ENCODE measurements at regions not wholly inside any gene's neighbourhood (a gene's known extent, or its start where the extent isn't known, plus 50 kb on each side); places are given as distances from the start of the nearest gene placed in this dataset.

DNA sequence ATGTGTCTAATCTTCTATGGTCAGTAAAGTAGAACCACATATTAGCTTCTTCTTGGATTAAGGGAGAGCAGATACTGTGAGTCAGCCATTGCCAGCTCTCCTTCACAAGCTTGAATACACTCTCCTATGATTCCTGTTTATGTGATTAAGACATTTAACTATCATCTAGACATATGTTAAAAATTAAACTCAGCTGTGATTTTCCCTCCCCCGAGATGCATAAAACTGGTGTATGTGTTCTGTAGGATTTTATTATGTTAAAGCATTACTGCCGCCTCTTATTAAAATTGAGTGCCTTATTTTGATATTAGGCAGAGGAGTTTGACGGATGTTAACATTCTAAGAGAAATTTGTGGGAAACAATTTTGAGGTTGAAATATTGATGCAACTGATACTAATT is 114.6 kb downstream of the ACTBL2 start:
- Mint-ChIP-seq H3K9me3 (ENCODE audit: unreplicated experiment) (no peaks in the 10 kb centered on the region), H3K4me3 (ENCODE audit: unreplicated experiment) (no peak overlapping the region), H3K4me1 (ENCODE audit: low read depth, unreplicated experiment) (no peaks in the 10 kb centered on the region), H3K27ac (ENCODE audit: unreplicated experiment) (no peak overlapping the region), H3K27me3 (ENCODE audit: insufficient read depth, unreplicated experiment) (no peaks in the 10 kb centered on the region), H3K36me3 (ENCODE audit: insufficient read depth, unreplicated experiment) (no peaks in the 10 kb centered on the region)
- Histone ChIP-seq H3K9me3 (no peaks in the 10 kb centered on the region), H3K27me3 (replicated peaks; ENCODE audit: control insufficient read depth, insufficient read depth, low read length) (no peaks in the 10 kb centered on the region), H3K36me3 (ENCODE audit: control insufficient read depth, insufficient read depth, low read length) (no peaks in the 10 kb centered on the region), H3K4me3 (ENCODE audit: low read depth, low read length) (no peak overlapping the region), H3K4me1 (peaks cover 26% of the 10 kb centered on the region)
- TF ChIP-seq CTCF (IDR thresholded peaks at IDR 0.05; ENCODE audit: insufficient read depth in 1 of 2, low read depth in 1 of 2, low read length in 1 of 2, severe bottlenecking in 1 of 2, unreplicated experiment in 1 of 2), result no peak
- DNase-seq, result no peak
- ChIA-PET POLR2A (no interaction called here), CTCF (no interaction called here)
- intact Hi-C loops (cut with micrococcal nuclease; ENCODE audit: unreplicated experiment), result no loop called here
- no TSS peak for BruUV-seq (replicated peaks)

DNA sequence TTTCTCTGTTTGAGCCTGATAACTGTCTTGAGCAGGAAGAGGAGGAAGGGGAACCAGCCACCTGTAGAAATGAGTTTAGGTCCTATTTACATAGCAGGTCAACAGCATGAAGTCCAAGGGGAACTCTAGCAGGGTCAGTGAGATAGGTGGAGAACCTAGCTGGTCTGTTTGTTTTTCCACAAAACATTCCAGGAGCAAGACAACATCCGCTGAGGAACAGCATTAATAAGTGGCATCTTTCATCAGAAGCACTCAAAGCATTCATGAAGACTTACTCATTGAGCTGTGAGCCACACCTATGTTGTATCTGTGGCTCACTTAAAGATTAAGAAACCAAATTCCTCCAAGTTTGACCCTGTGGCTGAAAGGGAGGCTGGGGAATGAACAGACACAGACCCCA is 115.9 kb downstream of the ACTBL2 start:
- Histone ChIP-seq H3K9me3 (no peaks in the 10 kb centered on the region), H3K36me3 (ENCODE audit: control insufficient read depth, insufficient read depth, low read length) (no peaks in the 10 kb centered on the region), H3K4me3 (ENCODE audit: low read depth, low read length) (no peak overlapping the region), H3K27me3 (replicated peaks; ENCODE audit: control insufficient read depth, insufficient read depth, low read length) (no peaks in the 10 kb centered on the region), H3K4me1 (peaks cover 26% of the 10 kb centered on the region)
- Mint-ChIP-seq H3K27me3 (ENCODE audit: insufficient read depth, unreplicated experiment) (no peaks in the 10 kb centered on the region), H3K4me1 (ENCODE audit: low read depth, unreplicated experiment) (no peaks in the 10 kb centered on the region), H3K27ac (ENCODE audit: unreplicated experiment) (no peak overlapping the region), H3K4me3 (ENCODE audit: unreplicated experiment) (no peak overlapping the region), H3K9me3 (ENCODE audit: unreplicated experiment) (no peaks in the 10 kb centered on the region), H3K36me3 (ENCODE audit: insufficient read depth, unreplicated experiment) (no peaks in the 10 kb centered on the region)
- intact Hi-C loops (cut with micrococcal nuclease; ENCODE audit: unreplicated experiment), result loop anchor here (2.0 kb wide), 1 partner anchor 68 kb away; no protein-coding TSS in a partner anchor
- BruUV-seq (replicated peaks), result no TSS peak
- DNase-seq, result peak; percentile 53 to 55
- no peak for TF ChIP-seq CTCF (IDR thresholded peaks at IDR 0.05; ENCODE audit: insufficient read depth in 1 of 2, low read depth in 1 of 2, low read length in 1 of 2, severe bottlenecking in 1 of 2, unreplicated experiment in 1 of 2)
- ChIA-PET POLR2A (no interaction called here), CTCF (interaction anchor here (0.6 to 0.8 kb wide), 2 partner anchors 28 to 69 kb away, joined by 3 to 5 read pairs; no protein-coding TSS in a partner anchor)

- Histone ChIP-seq H3K27me3 (replicated peaks; ENCODE audit: control insufficient read depth, insufficient read depth, low read length) (no peaks in the 10 kb centered on the region), H3K4me1 (peaks cover 20% of the 10 kb centered on the region), H3K9me3 (no peaks in the 10 kb centered on the region), H3K4me3 (ENCODE audit: low read depth, low read length) (no peak overlapping the region), H3K36me3 (ENCODE audit: control insufficient read depth, insufficient read depth, low read length) (no peaks in the 10 kb centered on the region)
- no peak for TF ChIP-seq CTCF (IDR thresholded peaks at IDR 0.05; ENCODE audit: insufficient read depth in 1 of 2, low read depth in 1 of 2, low read length in 1 of 2, severe bottlenecking in 1 of 2, unreplicated experiment in 1 of 2)
- BruUV-seq (replicated peaks), result no TSS peak
- ChIA-PET CTCF (no interaction called here), POLR2A (no interaction called here)
- intact Hi-C loops (cut with micrococcal nuclease; ENCODE audit: unreplicated experiment), result no loop called here
- no peaks in the 10 kb centered on the region for H3K4me1 Mint-ChIP-seq (ENCODE audit: low read depth, unreplicated experiment)
- no peaks in the 10 kb centered on the region for H3K9me3 Mint-ChIP-seq (ENCODE audit: unreplicated experiment)
- H3K4me3 Mint-ChIP-seq (ENCODE audit: unreplicated experiment), result no peak overlapping the region
- no peak overlapping the region for H3K27ac Mint-ChIP-seq (ENCODE audit: unreplicated experiment)
- DNase-seq, result no peak
- H3K27me3 Mint-ChIP-seq (ENCODE audit: insufficient read depth, unreplicated experiment), result no peaks in the 10 kb centered on the region
- no peaks in the 10 kb centered on the region for H3K36me3 Mint-ChIP-seq (ENCODE audit: insufficient read depth, unreplicated experiment)
Measured at GRCh38 chr5:57362951-57363350, 119.7 kb downstream of the ACTBL2 start.

Measured in Caco-2 (cell line).